MM.1S (cell line): ENCODE measurements at regions not wholly inside any gene's neighbourhood (a gene's known extent, or its start where the extent isn't known, plus 50 kb on each side); places are given as distances from the start of the nearest gene placed in this dataset.

Experiments used
- EZH2 ChIP-seq: fragments of 300-600 bp; sonication (generic); optimal IDR thresholded peaks from 2 replicates; pipeline ENCODE3; 2017; ENCODE audit warnings: low read depth, mild to moderate bottlenecking, antibody characterized with exemption, low read length, mixed read lengths
- TF ChIP-seq, protein P1 (sequence below): fragments of 300-600 bp; sonication (generic); IDR thresholded peaks from 2 replicates; pipeline ENCODE4 v1.5.1; 2016; ENCODE audit warnings: antibody characterized with exemption, low read length, mixed read lengths

DNA sequence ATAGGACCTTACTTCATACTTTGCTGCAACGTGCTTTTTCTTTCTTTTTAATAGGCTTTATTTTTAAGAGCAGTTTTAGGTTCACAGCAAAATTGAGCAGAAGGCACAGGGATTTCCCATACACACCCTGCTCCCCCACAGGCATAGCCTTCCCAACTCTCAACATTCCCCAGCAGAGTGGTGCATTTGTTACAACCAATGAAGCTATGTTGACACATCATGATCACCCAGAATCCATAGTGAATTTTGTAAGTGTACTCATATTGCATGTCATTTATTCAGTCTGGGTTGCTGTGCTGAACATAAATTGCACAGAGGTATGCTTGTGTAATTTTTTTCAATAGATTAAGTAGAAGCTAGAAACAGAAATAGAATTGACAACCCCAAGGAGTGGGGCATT, 327.3 kb downstream of the INHBA start:
- TF ChIP-seq, protein P1, sequence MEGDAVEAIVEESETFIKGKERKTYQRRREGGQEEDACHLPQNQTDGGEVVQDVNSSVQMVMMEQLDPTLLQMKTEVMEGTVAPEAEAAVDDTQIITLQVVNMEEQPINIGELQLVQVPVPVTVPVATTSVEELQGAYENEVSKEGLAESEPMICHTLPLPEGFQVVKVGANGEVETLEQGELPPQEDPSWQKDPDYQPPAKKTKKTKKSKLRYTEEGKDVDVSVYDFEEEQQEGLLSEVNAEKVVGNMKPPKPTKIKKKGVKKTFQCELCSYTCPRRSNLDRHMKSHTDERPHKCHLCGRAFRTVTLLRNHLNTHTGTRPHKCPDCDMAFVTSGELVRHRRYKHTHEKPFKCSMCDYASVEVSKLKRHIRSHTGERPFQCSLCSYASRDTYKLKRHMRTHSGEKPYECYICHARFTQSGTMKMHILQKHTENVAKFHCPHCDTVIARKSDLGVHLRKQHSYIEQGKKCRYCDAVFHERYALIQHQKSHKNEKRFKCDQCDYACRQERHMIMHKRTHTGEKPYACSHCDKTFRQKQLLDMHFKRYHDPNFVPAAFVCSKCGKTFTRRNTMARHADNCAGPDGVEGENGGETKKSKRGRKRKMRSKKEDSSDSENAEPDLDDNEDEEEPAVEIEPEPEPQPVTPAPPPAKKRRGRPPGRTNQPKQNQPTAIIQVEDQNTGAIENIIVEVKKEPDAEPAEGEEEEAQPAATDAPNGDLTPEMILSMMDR, result no peak
- no peak for TF ChIP-seq EZH2
